ENCODE measurements at regions not wholly inside any gene's neighbourhood (a gene's known extent, or its start where the extent isn't known, plus 50 kb on each side); places are given as distances from the start of the nearest gene placed in this dataset.

- no peak for DNase-seq (ENCODE audit: low spot score)
- Mint-ChIP-seq H3K4me3 (ENCODE audit: low read depth) (no peak overlapping the region), H3K36me3 (ENCODE audit: low read depth) (no peaks in the 10 kb centered on the region), H3K27ac (no peak overlapping the region), H3K9me3 (no peaks in the 10 kb centered on the region), H3K27me3 (ENCODE audit: low read depth) (no peaks in the 10 kb centered on the region), H3K4me1 (ENCODE audit: low read depth) (no peaks in the 10 kb centered on the region)
- intact Hi-C loops (cut with micrococcal nuclease) = no loop called here
These were observed 278.2 kb downstream of the BRINP1 start for GRCh38 chr9:119091074-119091473.

- Mint-ChIP-seq H3K27me3 (ENCODE audit: low read depth) (no peaks in the 10 kb centered on the region), H3K4me3 (ENCODE audit: low read depth) (no peak overlapping the region), H3K27ac (no peak overlapping the region), H3K9me3 (no peaks in the 10 kb centered on the region), H3K4me1 (ENCODE audit: low read depth) (no peaks in the 10 kb centered on the region), H3K36me3 (ENCODE audit: low read depth) (no peaks in the 10 kb centered on the region)
- no peak for DNase-seq (ENCODE audit: low spot score)
- intact Hi-C loops (cut with micrococcal nuclease) = no loop called here
These were observed 277.1 kb downstream of the BRINP1 start for GRCh38 chr9:119092125-119092524.

- no peak overlapping the region for H3K4me3 Mint-ChIP-seq (ENCODE audit: low read depth)
- no peak overlapping the region for H3K27ac Mint-ChIP-seq
- intact Hi-C loops (cut with micrococcal nuclease) = no loop called here
- no peaks in the 10 kb centered on the region for H3K4me1 Mint-ChIP-seq (ENCODE audit: low read depth)
- H3K36me3 Mint-ChIP-seq (ENCODE audit: low read depth) = no peaks in the 10 kb centered on the region
- no peaks in the 10 kb centered on the region for H3K9me3 Mint-ChIP-seq
- no peaks in the 10 kb centered on the region for H3K27me3 Mint-ChIP-seq (ENCODE audit: low read depth)
- DNase-seq (ENCODE audit: low spot score) = no peak
These were observed 275.1 kb downstream of the BRINP1 start for GRCh38 chr9:119094086-119094485.

GRCh38 chr9:119095072-119095471 lies 274.2 kb downstream of the BRINP1 start:
- DNase-seq (ENCODE audit: low spot score) = no peak
- Mint-ChIP-seq H3K36me3 (ENCODE audit: low read depth) (no peaks in the 10 kb centered on the region), H3K4me3 (ENCODE audit: low read depth) (no peak overlapping the region), H3K9me3 (no peaks in the 10 kb centered on the region), H3K27ac (no peak overlapping the region), H3K27me3 (ENCODE audit: low read depth) (no peaks in the 10 kb centered on the region), H3K4me1 (ENCODE audit: low read depth) (no peaks in the 10 kb centered on the region)
- intact Hi-C loops (cut with micrococcal nuclease) = no loop called here

- H3K36me3 Mint-ChIP-seq (ENCODE audit: low read depth) = no peaks in the 10 kb centered on the region
- H3K9me3 Mint-ChIP-seq = no peaks in the 10 kb centered on the region
- H3K4me1 Mint-ChIP-seq (ENCODE audit: low read depth) = no peaks in the 10 kb centered on the region
- H3K27ac Mint-ChIP-seq = no peak overlapping the region
- intact Hi-C loops (cut with micrococcal nuclease) = no loop called here
- H3K27me3 Mint-ChIP-seq (ENCODE audit: low read depth) = no peaks in the 10 kb centered on the region
- no peak overlapping the region for H3K4me3 Mint-ChIP-seq (ENCODE audit: low read depth)
- no peak for DNase-seq (ENCODE audit: low spot score)
These were observed 268.2 kb downstream of the BRINP1 start for GRCh38 chr9:119101048-119101447.

GRCh38 chr9:119114681-119115080 lies 254.6 kb downstream of the BRINP1 start:
- Mint-ChIP-seq H3K4me1 (ENCODE audit: low read depth) (no peaks in the 10 kb centered on the region), H3K27ac (no peak overlapping the region), H3K27me3 (ENCODE audit: low read depth) (no peaks in the 10 kb centered on the region), H3K9me3 (peaks cover 9% of the 10 kb centered on the region), H3K4me3 (ENCODE audit: low read depth) (no peak overlapping the region), H3K36me3 (ENCODE audit: low read depth) (no peaks in the 10 kb centered on the region)
- DNase-seq (ENCODE audit: low spot score) = no peak
- intact Hi-C loops (cut with micrococcal nuclease) = no loop called here
